Lung (tissue), 11 donors: ENCODE measurements at regions not wholly inside any gene's neighbourhood (a gene's known extent, or its start where the extent isn't known, plus 50 kb on each side); places are given as distances from the start of the nearest gene placed in this dataset.

Experiments used
- ATAC-seq: fragments of 200-7000 bp; cut with Tn5 transposase; one replicate; pipeline ENCODE4 v1.9.1; 2020; ENCODE audit warnings: moderate number of reproducible peaks; ENCODE audit not compliant: insufficient read depth, low FRiP score
- DNase-seq, 3 donors: peaks; one replicate each; pipeline ENCODE4 v3.0.0-alpha.2; 2013 to 2017
- H3K27ac ChIP-seq, 2 donors: one replicate each; pipeline ENCODE4 v1.5.1; 2013; ENCODE audit warnings: mild to moderate bottlenecking in 2 of 2, moderate library complexity in 2 of 2, control low read depth in 1 of 2, inconsistent platforms in 1 of 2, low read depth in 1 of 2, low read length in 1 of 2
- H3K27me3 ChIP-seq, 3 donors: one replicate each; pipeline ENCODE4 v1.5.1; 2013; ENCODE audit warnings: low read length in 2 of 3; ENCODE audit not compliant: control insufficient read depth in 3 of 3, insufficient read depth in 3 of 3
- H3K36me3 ChIP-seq, 4 donors: one replicate each; pipeline ENCODE4 v1.5.1; 2013; ENCODE audit warnings: low read length in 4 of 4, mild to moderate bottlenecking in 1 of 4, moderate library complexity in 1 of 4; ENCODE audit not compliant: control insufficient read depth in 4 of 4, insufficient read depth in 4 of 4
- H3K4me1 ChIP-seq, 5 donors: one replicate each; pipeline ENCODE4 v1.5.1; 2013; ENCODE audit warnings: low read length in 5 of 5, mild to moderate bottlenecking in 2 of 5, moderate library complexity in 1 of 5; ENCODE audit not compliant: control insufficient read depth in 5 of 5, insufficient read depth in 5 of 5
- H3K4me3 ChIP-seq: one replicate; pipeline ENCODE4 v1.5.1; 2013; ENCODE audit warnings: mild to moderate bottlenecking, control low read depth, moderate library complexity
- H3K9ac ChIP-seq, 2 donors: one replicate each; pipeline ENCODE4 v1.5.1; 2013; ENCODE audit warnings: low read length in 2 of 2, control low read depth in 1 of 2; ENCODE audit not compliant: insufficient read depth in 1 of 2
- H3K9me3 ChIP-seq, 4 donors: one replicate each; pipeline ENCODE4 v1.5.1; 2013; ENCODE audit warnings: low read length in 3 of 4, mild to moderate bottlenecking in 1 of 4, moderate library complexity in 1 of 4; ENCODE audit not compliant: control insufficient read depth in 4 of 4, insufficient read depth in 3 of 4
- CTCF ChIP-seq: IDR thresholded peaks from 2 replicates; pipeline ENCODE4 v1.5.1; 2012; ENCODE audit warnings: mild to moderate bottlenecking; ENCODE audit errors: control extremely low read depth, extremely low read depth
- WGBS, 2 donors: extraction: QIAGEN DNeasy Blood & Tissue Kit; methylation state at CpG; one replicate each; pipeline ENCODE4 v1.1.7; 2013; 5-methylcytosine and 5-hydroxymethylcytosine counted together
- donor health status: control.
- donor health status: control.
- donor health status: Bipolar disorder and iron deficiency.
- donor health status: healthy.
- donor health status: DM: yes; HTN: yes; CAD: no.

GRCh38 chr2:181190711-181191110 lies 210.3 kb downstream of the UBE2E3 start:
- H3K27me3 ChIP-seq = no peaks in the 10 kb centered on the region
- DNase-seq (no peak), ATAC-seq (no peak)
- TF ChIP-seq CTCF = no peak
- no peak overlapping the region for H3K4me3 ChIP-seq
- H3K4me1 ChIP-seq = peaks cover 0 to 2% (median 0%) of the 10 kb centered on the region in 5 donors
- 18 to 31% methylated on average over 1 of the region's 1 CpG for WGBS, 2 donors
- no peak overlapping the region for H3K27ac ChIP-seq
- H3K9me3 ChIP-seq = no peaks in the 10 kb centered on the region
- no peaks in the 10 kb centered on the region for H3K36me3 ChIP-seq
- no peak overlapping the region for H3K9ac ChIP-seq

GRCh38 chr2:181193550-181193949 lies 213.1 kb downstream of the UBE2E3 start:
- ATAC-seq (no peak), DNase-seq (no peak)
- WGBS, 2 donors = 83 to 84% methylated on average over 1 of the region's 1 CpG
- H3K4me3 ChIP-seq = no peak overlapping the region
- no peak for TF ChIP-seq CTCF
- H3K27me3 ChIP-seq = no peaks in the 10 kb centered on the region
- H3K9me3 ChIP-seq = no peaks in the 10 kb centered on the region
- H3K4me1 ChIP-seq = peaks cover 0 to 2% (median 0%) of the 10 kb centered on the region in 5 donors
- no peak overlapping the region for H3K27ac ChIP-seq
- H3K36me3 ChIP-seq = no peaks in the 10 kb centered on the region
- H3K9ac ChIP-seq = no peak overlapping the region

DNA sequence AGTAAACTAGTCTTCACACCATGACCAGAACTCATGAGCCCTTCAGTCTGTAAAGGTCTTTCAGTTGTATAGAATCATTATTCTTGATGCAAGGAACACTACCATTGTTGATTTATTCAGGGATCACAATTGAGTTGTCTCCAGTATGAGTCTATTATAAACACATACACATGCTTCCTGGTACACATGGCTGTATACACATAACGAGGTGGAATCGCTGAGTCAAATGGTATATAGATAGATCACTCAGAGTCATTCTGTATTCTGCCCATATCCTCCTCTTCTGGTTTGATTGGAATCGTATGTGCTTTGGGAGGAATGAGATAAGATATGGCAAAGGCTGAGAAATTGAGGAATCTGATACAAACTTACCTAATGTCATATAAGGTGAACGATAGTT lies 216.0 kb downstream of the UBE2E3 start:
- no peak for TF ChIP-seq CTCF
- no peaks in the 10 kb centered on the region for H3K4me1 ChIP-seq
- 73 to 81% methylated on average over 4 of the region's 4 CpGs for WGBS, 2 donors
- no peaks in the 10 kb centered on the region for H3K27me3 ChIP-seq
- no peaks in the 10 kb centered on the region for H3K36me3 ChIP-seq
- no peaks in the 10 kb centered on the region for H3K9me3 ChIP-seq
- H3K27ac ChIP-seq = no peak overlapping the region
- H3K9ac ChIP-seq = no peak overlapping the region
- H3K4me3 ChIP-seq = no peak overlapping the region
- no peak for ATAC-seq
- DNase-seq = no peak

DNA sequence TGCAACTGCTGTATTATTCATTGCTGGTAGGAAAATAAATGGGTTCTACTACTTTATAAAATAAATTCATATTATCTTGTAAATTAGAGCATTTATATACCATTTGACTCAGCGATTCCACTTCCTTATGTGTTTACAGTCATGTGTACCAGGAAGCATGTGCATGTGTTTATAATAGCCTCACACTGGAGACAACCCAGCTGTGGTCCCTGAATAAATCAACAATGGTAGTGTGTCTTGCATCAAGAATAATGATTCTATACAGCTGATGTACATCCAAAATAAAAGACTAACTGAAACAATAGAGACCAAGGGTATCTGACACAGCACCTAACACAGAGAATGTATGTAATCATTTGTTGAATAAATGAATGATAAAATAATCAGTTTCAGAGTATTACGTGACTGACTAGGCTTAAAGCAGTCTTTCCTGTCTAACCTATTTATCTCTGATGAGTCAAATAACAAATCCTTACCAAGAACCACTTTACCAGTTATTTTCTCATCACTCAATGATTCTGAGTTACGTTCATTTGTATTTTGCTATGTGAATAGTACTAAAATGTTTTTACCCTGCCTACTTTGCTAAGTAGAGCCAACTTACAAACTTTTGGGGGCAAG lies 216.8 kb downstream of the UBE2E3 start:
- H3K4me1 ChIP-seq = no peaks in the 10 kb centered on the region
- no peaks in the 10 kb centered on the region for H3K36me3 ChIP-seq
- WGBS, 2 donors = 66 to 73% methylated on average over 3 of the region's 3 CpGs
- no peaks in the 10 kb centered on the region for H3K27me3 ChIP-seq
- DNase-seq (peak in 1 of 3 donors; percentile 16), ATAC-seq (no peak)
- no peak overlapping the region for H3K27ac ChIP-seq
- TF ChIP-seq CTCF = no peak
- no peak overlapping the region for H3K9ac ChIP-seq
- H3K4me3 ChIP-seq = no peak overlapping the region
- H3K9me3 ChIP-seq = no peaks in the 10 kb centered on the region
